HG03439 (cell line): ENCODE measurements at regions not wholly inside any gene's neighbourhood (a gene's known extent, or its start where the extent isn't known, plus 50 kb on each side); places are given as distances from the start of the nearest gene placed in this dataset.

Experiments
- ATAC-seq: cut with Tn5 transposase; IDR thresholded peaks from one replicate; pipeline ENCODE4 v1.9.1; 2021; ENCODE audit warnings: mild to moderate bottlenecking, moderate library complexity; ENCODE audit not compliant: unreplicated experiment

- ATAC-seq = no peak
These were observed 94.9 kb upstream of the RBBP8 start for GRCh38 chr18:22838221-22838620.

- peak; percentile 59 for ATAC-seq
These were observed 94.4 kb upstream of the RBBP8 start for GRCh38 chr18:22838639-22839277.

- no peak for ATAC-seq
These were observed 93.7 kb upstream of the RBBP8 start for GRCh38 chr18:22839340-22839821.

GRCh38 chr18:22840606-22841144, 92.5 kb upstream of the RBBP8 start:
- ATAC-seq = no peak

- ATAC-seq = no peak
These were observed 91.3 kb upstream of the RBBP8 start for GRCh38 chr18:22841840-22842239.

- ATAC-seq = no peak
These were observed 88.9 kb upstream of the RBBP8 start for GRCh38 chr18:22844190-22844589.

GRCh38 chr18:22844628-22845027, 88.5 kb upstream of the RBBP8 start:
- no peak for ATAC-seq

GRCh38 chr18:22846088-22846683, 86.9 kb upstream of the RBBP8 start:
- ATAC-seq = no peak

- ATAC-seq = no peak
These were observed 86.4 kb upstream of the RBBP8 start for GRCh38 chr18:22846697-22847096.

GRCh38 chr18:22847392-22847791, 85.7 kb upstream of the RBBP8 start:
- no peak for ATAC-seq

GRCh38 chr18:22847867-22848451, 85.2 kb upstream of the RBBP8 start:
- ATAC-seq = no peak

- no peak for ATAC-seq
These were observed 84.5 kb upstream of the RBBP8 start for GRCh38 chr18:22848615-22849014.

- no peak for ATAC-seq
These were observed 76.3 kb upstream of the RBBP8 start for GRCh38 chr18:22856870-22857269.

- no peak for ATAC-seq
These were observed 75.0 kb upstream of the RBBP8 start for GRCh38 chr18:22858121-22858520.

- no peak for ATAC-seq
These were observed 72.3 kb upstream of the RBBP8 start for GRCh38 chr18:22860807-22861206.

GRCh38 chr18:22865354-22866116, 67.6 kb upstream of the RBBP8 start:
- no peak for ATAC-seq

GRCh38 chr18:22868831-22869230, 64.3 kb upstream of the RBBP8 start:
- ATAC-seq = no peak

- no peak for ATAC-seq
These were observed 61.2 kb upstream of the RBBP8 start for GRCh38 chr18:22871809-22872525.

- ATAC-seq = peak; percentile 61
These were observed 60.1 kb upstream of the RBBP8 start for GRCh38 chr18:22872900-22873537.

GRCh38 chr18:22879293-22879692, 53.8 kb upstream of the RBBP8 start:
- ATAC-seq = no peak
